IMR-90 (cell line): ENCODE measurements at regions not wholly inside any gene's neighbourhood (a gene's known extent, or its start where the extent isn't known, plus 50 kb on each side); places are given as distances from the start of the nearest gene placed in this dataset.

Source experiments
- ATAC-seq: fragments of 200-7000 bp; cut with Tn5 transposase; 2 replicates; pipeline ENCODE4 v1.9.1; 2020; ENCODE audit warnings: low read depth, mild to moderate bottlenecking, moderate library complexity
- BruUV-seq: library from RNA; stranded (reverse); fragments of 400-500 nt; replicated peaks from 2 replicates; lab custom pipeline; 2021; lab: Mats Ljungman, UMichigan
- CTCF ChIA-PET: fragments of 300-600 bp; formaldehyde crosslinking; extraction: SDS; loops from one replicate; lab custom pipeline; 2021; ENCODE audit warnings: antibody characterized with exemption; lab: Yijun Ruan, JAX
- POLR2A ChIA-PET: fragments of 300-600 bp; sonication (Branson Sonifier 250); formaldehyde crosslinking; loops from one replicate; lab custom pipeline; 2022; ENCODE audit warnings: antibody characterized with exemption; ENCODE audit not compliant: unreplicated experiment; lab: Charles Lee
- DNase-seq: peaks from one replicate; pipeline ENCODE4 v3.0.0; 2013
- H2AFZ ChIP-seq: replicated peaks from 2 replicates; pipeline ENCODE3; 2013; ENCODE audit warnings: low read length, mild to moderate bottlenecking; ENCODE audit not compliant: poor library complexity
- H2AK5ac ChIP-seq: 2 replicates; pipeline ENCODE4 v1.6.1; 2013; ENCODE audit warnings: low read depth, low read length, inconsistent platforms
- H2AK9ac ChIP-seq: replicated peaks from 2 replicates; pipeline ENCODE3; 2013; ENCODE audit warnings: mild to moderate bottlenecking, low read depth, low read length, moderate library complexity; ENCODE audit not compliant: poor library complexity
- H2BK120ac ChIP-seq: 2 replicates; pipeline ENCODE4 v1.6.1; 2013; ENCODE audit warnings: low read depth, low read length, inconsistent platforms
- H2BK15ac ChIP-seq: 3 replicates; pipeline ENCODE4 v1.6.1; 2013; ENCODE audit warnings: low read depth, low read length, inconsistent platforms
- H2BK20ac ChIP-seq: 2 replicates; pipeline ENCODE4 v1.6.1; 2013; ENCODE audit warnings: low read depth, mild to moderate bottlenecking, inconsistent platforms, low read length, moderate library complexity
- H2BK5ac ChIP-seq: 2 replicates; pipeline ENCODE4 v1.6.1; 2013; ENCODE audit warnings: mild to moderate bottlenecking, low read depth, low read length, inconsistent platforms; ENCODE audit not compliant: poor library complexity, severe bottlenecking
- H3K14ac ChIP-seq: replicated peaks from 2 replicates; pipeline ENCODE4 v1.6.1; 2013; ENCODE audit warnings: low read depth, low read length, inconsistent platforms
- H3K18ac ChIP-seq: 2 replicates; pipeline ENCODE4 v1.6.1; 2013; ENCODE audit warnings: low read depth, low read length, control low read depth
- H3K23ac ChIP-seq: 2 replicates; pipeline ENCODE4 v1.6.1; 2013; ENCODE audit warnings: low read depth, low read length, inconsistent platforms
- H3K27ac ChIP-seq: 2 replicates; pipeline ENCODE4 v1.5.1; 2013; ENCODE audit warnings: mild to moderate bottlenecking, control low read depth, low read length; ENCODE audit not compliant: insufficient read depth
- H3K27me3 ChIP-seq: 2 replicates; pipeline ENCODE4 v1.6.1; 2013; ENCODE audit warnings: low read length; ENCODE audit not compliant: control insufficient read depth, insufficient read depth
- H3K36me3 ChIP-seq: 2 replicates; pipeline ENCODE4 v1.6.1; 2013; ENCODE audit warnings: low read length, mixed read lengths; ENCODE audit not compliant: control insufficient read depth, insufficient read depth
- H3K4ac ChIP-seq: 2 replicates; pipeline ENCODE4 v1.6.1; 2013; ENCODE audit warnings: low read depth, low read length, inconsistent platforms
- H3K4me1 ChIP-seq: 2 replicates; pipeline ENCODE4 v1.6.1; 2013; ENCODE audit warnings: low read length, mixed read lengths; ENCODE audit not compliant: control insufficient read depth, insufficient read depth
- H3K4me2 ChIP-seq: 2 replicates; pipeline ENCODE4 v1.6.1; 2013; ENCODE audit warnings: low read depth, mild to moderate bottlenecking, control low read depth, low read length, moderate library complexity
- H3K4me3 ChIP-seq: 2 replicates; pipeline ENCODE4 v1.5.1; 2013; ENCODE audit warnings: low read depth, mild to moderate bottlenecking, control low read depth, low read length, moderate library complexity; ENCODE audit not compliant: insufficient read depth
- H3K56ac ChIP-seq: 2 replicates; pipeline ENCODE4 v1.6.1; 2013; ENCODE audit warnings: low read length, inconsistent platforms; ENCODE audit not compliant: insufficient read depth; ENCODE audit errors: extremely low read depth
- H3K79me1 ChIP-seq, 2 experiments: 2 replicates each; pipeline ENCODE4 v1.6.1; 2013; ENCODE audit warnings: low read length in 2 of 2, inconsistent platforms in 1 of 2, low read depth in 1 of 2
- H3K9ac ChIP-seq: 2 replicates; pipeline ENCODE4 v1.6.1; 2013; ENCODE audit warnings: low read depth, low read length, control low read depth
- H3K9me1 ChIP-seq: 2 replicates; pipeline ENCODE4 v1.6.1; 2013; ENCODE audit warnings: low read length, inconsistent platforms; ENCODE audit not compliant: insufficient read depth
- H3K9me3 ChIP-seq: 2 replicates; pipeline ENCODE4 v1.6.1; 2013; ENCODE audit warnings: low read length; ENCODE audit not compliant: control insufficient read depth, insufficient read depth
- H4K20me1 ChIP-seq: 2 replicates; pipeline ENCODE4 v1.6.1; 2013; ENCODE audit warnings: low read length, inconsistent platforms; ENCODE audit not compliant: insufficient read depth
- H4K5ac ChIP-seq: 2 replicates; pipeline ENCODE4 v1.6.1; 2013; ENCODE audit warnings: mild to moderate bottlenecking, low read depth, low read length, control low read depth
- H4K8ac ChIP-seq, 2 experiments: 2 replicates each; pipeline ENCODE4 v1.6.1; 2013; ENCODE audit warnings: low read depth in 2 of 2, low read length in 2 of 2, control low read depth in 1 of 2, inconsistent platforms in 1 of 2
- H4K91ac ChIP-seq: 2 replicates; pipeline ENCODE4 v1.6.1; 2013; ENCODE audit warnings: low read depth, low read length, inconsistent platforms; ENCODE audit not compliant: insufficient read depth
- BHLHE40 ChIP-seq: fragments of 150-350 bp; IDR thresholded peaks from 2 replicates; pipeline ENCODE4 v1.6.1; 2016; ENCODE audit warnings: mild to moderate bottlenecking, low read depth, low read length
- CEBPB ChIP-seq: IDR thresholded peaks from 2 replicates; pipeline ENCODE4 v1.6.1; 2012; ENCODE audit warnings: low read depth, low read length, improper control_type of control experiment
- CHD1 ChIP-seq: IDR thresholded peaks from 2 replicates; pipeline ENCODE4 v1.6.1; 2012; ENCODE audit warnings: low read depth, low read length, improper control_type of control experiment
- FOS ChIP-seq: fragments of 150-350 bp; IDR thresholded peaks from 2 replicates; pipeline ENCODE4 v1.6.1; 2016; ENCODE audit warnings: low read depth, low read length
- MAZ ChIP-seq: IDR thresholded peaks from 2 replicates; pipeline ENCODE4 v1.6.1; 2012; ENCODE audit warnings: low read depth, mild to moderate bottlenecking, low read length, improper control_type of control experiment, moderate library complexity, borderline replicate concordance
- MXI1 ChIP-seq: IDR thresholded peaks from 2 replicates; pipeline ENCODE4 v1.6.1; 2012; ENCODE audit warnings: low read depth, mild to moderate bottlenecking, low read length, moderate library complexity, borderline replicate concordance
- POLR2A ChIP-seq: IDR thresholded peaks from 2 replicates; pipeline ENCODE4 v1.6.1; 2012; ENCODE audit warnings: mild to moderate bottlenecking, low read depth, low read length
- RAD21 ChIP-seq: IDR thresholded peaks from 2 replicates; pipeline ENCODE4 v1.6.1; 2012; ENCODE audit warnings: low read length, improper control_type of control experiment
- RCOR1 ChIP-seq: IDR thresholded peaks from 2 replicates; pipeline ENCODE4 v1.6.1; 2012; ENCODE audit warnings: mild to moderate bottlenecking, low read length, improper control_type of control experiment; ENCODE audit not compliant: insufficient replicate concordance
- RFX5 ChIP-seq: IDR thresholded peaks from 2 replicates; pipeline ENCODE4 v1.8.0; 2012; ENCODE audit warnings: low read depth, mild to moderate bottlenecking, low read length, moderate library complexity
- SMC3 ChIP-seq: fragments of 150-350 bp; IDR thresholded peaks from 2 replicates; pipeline ENCODE4 v1.6.1; 2016; ENCODE audit warnings: low read depth, mild to moderate bottlenecking, antibody characterized with exemption, low read length, moderate library complexity
- WGBS, 2 experiments: methylation state at CpG; one replicate each; pipeline versions ENCODE4 v1.1.5 to v1.1.7; 2013; ENCODE audit warnings: missing lambda C conversion rate in 2 of 2; ENCODE audit not compliant: insufficient read length in 1 of 2; ENCODE audit errors: extremely low coverage in 2 of 2; 5-methylcytosine and 5-hydroxymethylcytosine counted together
- dilution Hi-C: fragments of 300-500 bp; cut with HindIII; formaldehyde crosslinking; loops from one replicate; pipeline ENCODE4 v1.14.3; 2018; ENCODE audit warnings: low sequenced_read_pairs; ENCODE audit not compliant: unreplicated experiment
- in situ Hi-C: fragments of 300-500 bp; cut with MboI; formaldehyde crosslinking; loops from 3 replicates; pipeline ENCODE4 v1.14.3; 2019; ENCODE audit warnings: low sequenced_read_pairs, inconsistent platforms, mixed read lengths
- intact Hi-C: fragments of 100-400 bp; cut with micrococcal nuclease; formaldehyde crosslinking; loops from 2 replicates; pipeline ENCODE4 v1.10.0; 2022
- TF ChIP-seq, protein P1 (sequence below): conservative IDR thresholded peaks from 2 replicates; pipeline ENCODE4 v1.5.1; 2012; ENCODE audit warnings: mild to moderate bottlenecking, low read depth, low read length, improper control_type of control experiment
- TF ChIP-seq, protein P2 (sequence below): fragments of 150-350 bp; IDR thresholded peaks from 2 replicates; pipeline ENCODE4 v1.6.1; 2017; ENCODE audit warnings: mild to moderate bottlenecking, antibody characterized with exemption, low read length, low read depth

DNA sequence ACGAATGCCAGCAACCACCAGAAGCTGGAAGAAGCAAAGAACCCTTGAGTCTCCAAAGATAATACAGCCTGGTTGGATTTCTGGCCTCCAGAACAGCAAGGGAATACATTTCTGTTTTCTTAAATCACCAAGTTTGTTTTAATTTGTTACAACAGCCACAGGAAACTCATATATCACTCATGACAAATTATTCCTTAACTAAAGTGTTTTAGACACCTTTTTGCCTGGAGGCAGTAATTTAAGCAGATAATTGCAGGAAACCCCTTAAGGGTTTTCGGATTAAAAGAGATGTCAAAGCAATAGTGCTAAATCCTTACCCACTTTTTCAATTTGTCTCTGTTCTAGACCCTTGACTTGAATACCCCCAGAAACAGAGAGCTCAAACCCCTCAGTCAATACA lies 1050.0 kb downstream of the EPHA7 start:
- H3K56ac ChIP-seq, result no peak overlapping the region
- no peak overlapping the region for H2AFZ ChIP-seq
- H3K9ac ChIP-seq, result no peak overlapping the region
- H3K27ac ChIP-seq, result no peak overlapping the region
- peaks cover 3% of the 10 kb centered on the region; the same call in 1 of the 2 replicates for H3K4me1 ChIP-seq
- no CpG with 5 or more reads among the region's 2 CpGs for WGBS, 2 experiments
- ATAC-seq (no peak), DNase-seq (no peak)
- no peak overlapping the region for H2BK20ac ChIP-seq
- no peak overlapping the region for H2BK5ac ChIP-seq
- H4K8ac ChIP-seq, result no peak overlapping the region
- TF ChIP-seq, protein P1, sequence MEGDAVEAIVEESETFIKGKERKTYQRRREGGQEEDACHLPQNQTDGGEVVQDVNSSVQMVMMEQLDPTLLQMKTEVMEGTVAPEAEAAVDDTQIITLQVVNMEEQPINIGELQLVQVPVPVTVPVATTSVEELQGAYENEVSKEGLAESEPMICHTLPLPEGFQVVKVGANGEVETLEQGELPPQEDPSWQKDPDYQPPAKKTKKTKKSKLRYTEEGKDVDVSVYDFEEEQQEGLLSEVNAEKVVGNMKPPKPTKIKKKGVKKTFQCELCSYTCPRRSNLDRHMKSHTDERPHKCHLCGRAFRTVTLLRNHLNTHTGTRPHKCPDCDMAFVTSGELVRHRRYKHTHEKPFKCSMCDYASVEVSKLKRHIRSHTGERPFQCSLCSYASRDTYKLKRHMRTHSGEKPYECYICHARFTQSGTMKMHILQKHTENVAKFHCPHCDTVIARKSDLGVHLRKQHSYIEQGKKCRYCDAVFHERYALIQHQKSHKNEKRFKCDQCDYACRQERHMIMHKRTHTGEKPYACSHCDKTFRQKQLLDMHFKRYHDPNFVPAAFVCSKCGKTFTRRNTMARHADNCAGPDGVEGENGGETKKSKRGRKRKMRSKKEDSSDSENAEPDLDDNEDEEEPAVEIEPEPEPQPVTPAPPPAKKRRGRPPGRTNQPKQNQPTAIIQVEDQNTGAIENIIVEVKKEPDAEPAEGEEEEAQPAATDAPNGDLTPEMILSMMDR, result no peak
- no peak for TF ChIP-seq RAD21
- TF ChIP-seq MXI1, result no peak
- TF ChIP-seq, protein P2, sequence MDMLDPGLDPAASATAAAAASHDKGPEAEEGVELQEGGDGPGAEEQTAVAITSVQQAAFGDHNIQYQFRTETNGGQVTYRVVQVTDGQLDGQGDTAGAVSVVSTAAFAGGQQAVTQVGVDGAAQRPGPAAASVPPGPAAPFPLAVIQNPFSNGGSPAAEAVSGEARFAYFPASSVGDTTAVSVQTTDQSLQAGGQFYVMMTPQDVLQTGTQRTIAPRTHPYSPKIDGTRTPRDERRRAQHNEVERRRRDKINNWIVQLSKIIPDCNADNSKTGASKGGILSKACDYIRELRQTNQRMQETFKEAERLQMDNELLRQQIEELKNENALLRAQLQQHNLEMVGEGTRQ, result no peak
- TF ChIP-seq BHLHE40, result no peak
- no peak for TF ChIP-seq RFX5
- TF ChIP-seq CHD1, result no peak
- TF ChIP-seq POLR2A, result no peak
- TF ChIP-seq FOS, result no peak
- no peak for TF ChIP-seq MAZ
- TF ChIP-seq SMC3, result no peak
- TF ChIP-seq CEBPB, result no peak
- no peak for TF ChIP-seq RCOR1
- intact Hi-C loops (no loop called here), in situ Hi-C loops (no loop called here), dilution Hi-C loops (no loop called here)
- ChIA-PET POLR2A (no interaction called here), CTCF (no interaction called here)
- H3K4ac ChIP-seq, result no peak overlapping the region
- H3K9me3 ChIP-seq, result no peaks in the 10 kb centered on the region
- H3K9me1 ChIP-seq, result no peaks in the 10 kb centered on the region
- no peak overlapping the region for H4K5ac ChIP-seq
- no peak overlapping the region for H3K18ac ChIP-seq
- no peak overlapping the region for H3K14ac ChIP-seq
- H3K79me1 ChIP-seq, result no peaks in the 10 kb centered on the region
- H3K4me2 ChIP-seq, result no peak overlapping the region
- H2BK15ac ChIP-seq, result no peak overlapping the region
- no peak overlapping the region for H4K91ac ChIP-seq
- no peaks in the 10 kb centered on the region for H3K36me3 ChIP-seq
- no peak overlapping the region for H2AK5ac ChIP-seq
- no peaks in the 10 kb centered on the region for H3K27me3 ChIP-seq
- no peak overlapping the region for H2BK120ac ChIP-seq
- no peak overlapping the region for H2AK9ac ChIP-seq
- no peak overlapping the region for H3K4me3 ChIP-seq
- no TSS peak for BruUV-seq
- no peak overlapping the region for H3K23ac ChIP-seq
- H4K20me1 ChIP-seq, result no peaks in the 10 kb centered on the region
